GM10266 (cell line): ENCODE measurements at regions not wholly inside any gene's neighbourhood (a gene's known extent, or its start where the extent isn't known, plus 50 kb on each side); places are given as distances from the start of the nearest gene placed in this dataset.

Source experiments
- DNase-seq: peaks from one replicate; pipeline ENCODE4 v3.0.0; 2012; ENCODE audit errors: extremely low spot score
- TF ChIP-seq, protein P1 (sequence below): IDR thresholded peaks from 2 replicates; pipeline ENCODE4 v1.5.1; 2012; ENCODE audit warnings: mild to moderate bottlenecking, low read depth; ENCODE audit not compliant: control insufficient read depth, insufficient read depth; ENCODE audit errors: missing control alignments

GRCh38 chr11:81059356-81059755 is 1618.5 kb upstream of the TENM4 start:
- no peak for DNase-seq
- TF ChIP-seq, protein P1, sequence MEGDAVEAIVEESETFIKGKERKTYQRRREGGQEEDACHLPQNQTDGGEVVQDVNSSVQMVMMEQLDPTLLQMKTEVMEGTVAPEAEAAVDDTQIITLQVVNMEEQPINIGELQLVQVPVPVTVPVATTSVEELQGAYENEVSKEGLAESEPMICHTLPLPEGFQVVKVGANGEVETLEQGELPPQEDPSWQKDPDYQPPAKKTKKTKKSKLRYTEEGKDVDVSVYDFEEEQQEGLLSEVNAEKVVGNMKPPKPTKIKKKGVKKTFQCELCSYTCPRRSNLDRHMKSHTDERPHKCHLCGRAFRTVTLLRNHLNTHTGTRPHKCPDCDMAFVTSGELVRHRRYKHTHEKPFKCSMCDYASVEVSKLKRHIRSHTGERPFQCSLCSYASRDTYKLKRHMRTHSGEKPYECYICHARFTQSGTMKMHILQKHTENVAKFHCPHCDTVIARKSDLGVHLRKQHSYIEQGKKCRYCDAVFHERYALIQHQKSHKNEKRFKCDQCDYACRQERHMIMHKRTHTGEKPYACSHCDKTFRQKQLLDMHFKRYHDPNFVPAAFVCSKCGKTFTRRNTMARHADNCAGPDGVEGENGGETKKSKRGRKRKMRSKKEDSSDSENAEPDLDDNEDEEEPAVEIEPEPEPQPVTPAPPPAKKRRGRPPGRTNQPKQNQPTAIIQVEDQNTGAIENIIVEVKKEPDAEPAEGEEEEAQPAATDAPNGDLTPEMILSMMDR = no peak

- TF ChIP-seq, protein P1 = no peak
- DNase-seq = no peak
These were observed 1611.7 kb upstream of the TENM4 start for GRCh38 chr11:81052344-81053158.

- TF ChIP-seq, protein P1 = no peak
These were observed 1599.2 kb upstream of the TENM4 start for GRCh38 chr11:81039916-81040524.

DNA sequence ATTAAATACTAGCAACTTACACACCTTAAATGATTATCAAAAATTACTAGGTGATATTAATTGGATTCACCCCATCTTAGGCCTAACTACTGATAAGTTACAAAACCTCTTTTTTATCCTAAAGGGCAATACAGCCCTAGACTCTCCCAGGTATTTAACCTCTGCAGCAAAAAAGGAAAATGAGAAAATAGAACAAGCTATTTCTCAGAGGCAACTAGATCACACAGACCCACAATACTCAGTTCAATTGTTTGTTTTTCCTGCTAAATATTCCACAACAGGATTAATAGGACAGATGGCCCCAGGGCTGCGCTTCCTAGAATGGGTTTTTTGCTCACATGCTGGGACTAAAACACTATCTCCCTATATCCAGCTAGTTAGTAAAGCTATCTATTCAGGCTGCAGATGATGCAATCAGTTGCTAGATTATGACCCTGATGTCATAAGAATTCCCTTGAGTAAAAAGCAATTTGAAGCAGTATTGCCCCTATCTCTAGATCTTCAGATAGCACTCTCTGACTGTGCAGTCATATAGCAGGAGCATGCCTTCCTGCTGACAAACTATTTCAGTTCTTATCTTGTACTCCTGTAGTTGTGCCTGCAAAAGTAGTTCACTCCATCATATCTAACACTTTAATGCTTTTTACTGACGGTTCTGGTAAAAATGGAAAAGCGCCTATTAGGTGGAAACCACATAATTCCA is 1595.5 kb upstream of the TENM4 start:
- TF ChIP-seq, protein P1 = no peak
- no peak for DNase-seq

More at GRCh38 chr11:81039916-81040524, 1599.2 kb upstream of the TENM4 start:
- no peak for DNase-seq

DNA sequence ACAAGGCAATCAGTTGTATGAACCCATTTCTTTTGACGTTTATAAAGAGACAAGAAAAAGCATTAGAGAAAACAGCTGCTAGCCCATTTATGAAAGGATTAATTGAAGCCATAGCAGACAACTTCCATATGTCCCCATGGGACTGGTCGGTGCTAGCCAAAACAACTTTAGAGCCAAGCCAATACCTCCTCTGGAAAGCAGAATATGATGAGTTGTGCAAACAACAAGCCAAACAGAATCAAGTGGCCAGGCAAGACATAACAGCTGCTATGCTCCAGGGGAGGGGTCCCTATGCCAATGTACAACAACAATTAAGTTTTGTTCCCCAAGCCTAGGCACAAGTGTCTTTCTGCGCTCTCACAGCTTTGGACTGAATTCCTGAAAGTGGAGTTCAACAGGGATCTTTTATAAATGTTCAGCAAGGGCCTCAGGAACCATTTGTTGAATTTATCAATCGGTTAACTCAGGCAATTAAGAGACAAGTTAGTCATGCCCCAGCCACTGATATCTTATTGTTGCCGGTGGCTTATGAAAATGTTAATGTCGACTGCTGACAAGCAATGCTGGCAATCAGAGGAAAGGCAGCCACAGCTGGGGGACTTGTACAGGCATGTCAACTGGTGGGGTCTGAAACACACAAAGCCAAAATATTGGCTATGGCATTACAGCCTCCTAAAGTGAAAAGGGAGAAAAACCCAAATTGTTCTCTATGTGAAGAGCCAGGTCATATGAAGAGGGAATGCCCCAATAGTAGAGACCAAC is 1593.1 kb upstream of the TENM4 start:
- no peak for DNase-seq

DNA sequence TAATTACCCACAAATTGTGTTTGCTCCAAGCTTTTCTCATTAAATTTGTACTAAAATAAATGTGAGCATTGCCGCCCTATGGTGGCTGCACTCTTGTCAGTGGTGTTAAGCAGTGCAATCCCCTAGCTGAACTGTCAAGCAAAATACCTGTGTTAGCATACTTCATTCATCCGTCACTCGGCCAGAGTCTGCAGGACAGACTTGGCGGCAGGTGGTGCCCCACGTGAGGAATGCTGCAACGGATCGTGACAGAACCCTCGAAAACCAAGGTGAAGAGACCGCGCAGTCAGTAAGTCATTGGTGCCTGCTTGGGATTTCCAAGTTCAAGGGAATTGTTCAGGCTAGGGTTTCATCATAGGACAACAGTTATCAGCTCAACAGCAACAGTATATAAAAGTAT is 1592.1 kb upstream of the TENM4 start:
- TF ChIP-seq, protein P1 = no peak
- no peak for DNase-seq

More for the DNA sequence above, 1593.1 kb upstream of the TENM4 start:
- TF ChIP-seq, protein P1 = no peak
